GM21515 (cell line): ENCODE measurements at regions not wholly inside any gene's neighbourhood (a gene's known extent, or its start where the extent isn't known, plus 50 kb on each side); places are given as distances from the start of the nearest gene placed in this dataset.
"Not testable (repeated sequence)": the region's sequence is repeated elsewhere in the genome, so short reads cannot be mapped to it uniquely, and the experiment has no call there.

ENCODE experiments used
- ATAC-seq: cut with Tn5 transposase; IDR thresholded peaks from one replicate; pipeline ENCODE4 v1.9.1; 2021; ENCODE audit not compliant: unreplicated experiment

DNA sequence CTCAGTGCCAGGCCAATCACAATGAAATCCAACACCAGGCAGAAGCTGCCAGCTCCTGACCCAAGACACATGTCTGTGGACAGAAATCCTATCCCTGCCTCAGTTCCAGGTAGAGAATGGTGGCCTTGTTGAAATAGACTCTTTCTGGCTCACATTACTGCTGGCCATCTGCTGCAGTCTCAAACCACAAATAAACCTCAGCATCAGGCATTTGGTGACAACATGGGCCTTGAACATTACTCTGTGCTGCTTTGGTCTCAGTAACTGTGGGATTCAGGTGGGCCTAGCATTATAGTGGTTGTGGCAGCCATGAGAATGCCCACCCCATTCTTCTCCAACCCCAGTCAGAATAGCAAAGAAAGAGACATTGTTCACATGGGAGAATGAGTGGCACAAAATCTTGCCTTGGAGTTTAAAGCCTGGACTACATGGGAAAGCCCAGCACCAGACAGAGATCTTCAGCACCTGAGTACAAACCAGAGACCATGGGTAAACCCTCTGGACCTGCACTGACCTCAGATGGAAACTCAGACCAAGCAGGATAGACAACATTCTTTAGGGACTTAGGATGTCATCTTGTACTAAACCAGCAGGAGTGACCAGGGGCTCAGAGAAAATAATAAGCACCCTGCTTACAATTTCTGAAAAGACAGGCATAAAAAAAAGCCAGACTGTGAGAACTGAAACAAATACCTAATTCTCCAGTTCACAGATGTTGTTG lies 50.4 kb upstream of the TRAM1L1 start:
- no peak for ATAC-seq

- no peak for ATAC-seq
Measured at GRCh38 chr4:117137145-117137544, 51.8 kb upstream of the TRAM1L1 start.

DNA sequence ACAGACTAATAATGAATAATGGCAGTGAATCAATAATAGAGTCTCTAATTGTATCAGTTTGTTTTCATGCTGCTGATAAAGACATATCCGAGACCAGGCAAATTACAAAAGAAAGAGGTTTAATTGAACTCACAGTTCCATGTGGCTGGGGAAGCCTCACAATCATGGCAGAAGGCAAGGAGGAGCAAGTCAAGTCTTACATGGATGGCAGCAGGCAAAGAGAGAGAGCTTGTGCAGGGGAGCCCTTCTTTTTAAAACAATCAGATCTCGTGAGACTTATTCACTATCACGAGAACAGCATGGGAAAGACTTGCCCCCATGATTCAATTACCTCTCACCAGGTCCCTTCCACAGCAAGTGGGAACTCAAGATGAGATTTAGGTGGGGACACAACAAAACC lies 53.4 kb upstream of the TRAM1L1 start:
- ATAC-seq: not testable (repeated sequence)

GRCh38 chr4:117154251-117154650 lies 68.9 kb upstream of the TRAM1L1 start:
- no peak for ATAC-seq

DNA sequence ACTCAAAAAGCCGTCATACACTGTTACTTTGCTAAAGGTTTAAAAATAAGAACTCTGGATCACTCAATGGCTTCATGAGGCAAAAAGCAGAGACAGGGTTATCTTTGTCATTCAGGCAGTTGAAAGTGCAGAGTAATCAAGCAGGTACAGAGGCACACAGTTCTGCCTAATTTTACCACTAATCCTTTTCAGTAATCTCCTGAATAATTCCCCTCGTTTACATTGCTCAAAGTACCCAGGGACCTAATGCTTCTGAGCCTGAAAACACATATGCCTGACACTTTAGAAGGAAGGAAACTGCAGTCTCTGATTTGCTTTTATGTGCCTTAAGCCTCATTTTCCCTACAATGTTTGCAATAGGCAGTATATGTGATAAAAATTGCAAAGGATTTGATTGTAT lies 71.4 kb upstream of the TRAM1L1 start:
- ATAC-seq: no peak

DNA sequence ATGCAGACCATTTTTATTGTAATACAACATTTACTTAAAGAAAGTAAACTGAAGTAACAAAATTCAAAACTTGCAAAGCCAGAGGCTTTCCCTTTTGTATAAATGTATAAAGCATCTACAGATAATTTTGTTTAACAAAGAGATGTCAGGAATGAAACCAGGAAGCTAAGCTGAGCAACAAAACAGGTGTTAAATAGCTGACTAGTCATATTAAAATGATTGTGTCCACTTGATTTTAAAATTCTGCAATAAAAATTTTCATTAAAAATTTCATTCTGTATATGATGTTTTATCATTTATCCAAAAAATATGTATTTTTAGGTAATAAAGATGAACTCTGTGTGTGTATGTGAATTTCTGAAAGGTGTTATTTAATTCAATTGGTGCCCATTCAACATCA lies 72.0 kb upstream of the TRAM1L1 start:
- no peak for ATAC-seq

DNA sequence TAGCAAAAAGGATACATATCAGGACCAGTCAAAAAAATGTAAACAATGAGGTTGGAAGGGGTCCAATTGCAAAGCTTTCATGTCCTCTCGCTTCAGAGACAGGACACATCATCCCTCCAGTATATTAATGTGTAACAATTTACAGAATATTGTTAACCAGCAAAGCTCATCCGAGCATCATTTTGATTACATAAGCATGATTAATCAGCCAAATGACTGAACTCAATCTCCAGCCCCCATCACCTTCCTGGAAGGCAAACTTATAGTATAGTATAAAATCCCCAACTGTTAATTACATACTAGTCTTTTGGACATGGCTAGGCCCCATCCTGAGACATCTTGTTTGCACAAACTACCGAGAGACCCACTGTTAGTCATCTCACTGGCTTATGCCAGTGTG lies 77.6 kb upstream of the TRAM1L1 start:
- no peak for ATAC-seq

- ATAC-seq: no peak
Measured at GRCh38 chr4:117164338-117164737, 79.0 kb upstream of the TRAM1L1 start.

- ATAC-seq: not testable (repeated sequence)
Measured at GRCh38 chr4:117175369-117175768, 90.0 kb upstream of the TRAM1L1 start.

DNA sequence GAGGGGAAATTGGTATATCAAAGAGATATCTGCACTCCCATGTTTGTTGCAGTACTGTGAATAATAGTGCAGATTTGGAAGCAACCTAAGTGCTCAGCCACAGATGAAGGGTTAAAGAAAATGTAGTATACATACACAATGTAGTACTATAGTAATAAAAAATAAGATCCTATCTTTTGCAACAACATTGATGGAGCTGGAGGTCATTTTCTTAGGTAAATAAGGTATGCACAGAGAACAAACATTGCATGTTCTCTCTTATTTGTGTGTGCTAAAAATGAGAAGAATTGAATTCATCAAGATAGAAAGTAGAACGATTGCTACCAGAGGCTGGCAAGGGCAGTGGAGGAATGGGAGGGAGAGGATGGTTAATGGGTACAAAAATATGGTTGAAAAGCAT lies 117.9 kb upstream of the TRAM1L1 start:
- no peak for ATAC-seq

DNA sequence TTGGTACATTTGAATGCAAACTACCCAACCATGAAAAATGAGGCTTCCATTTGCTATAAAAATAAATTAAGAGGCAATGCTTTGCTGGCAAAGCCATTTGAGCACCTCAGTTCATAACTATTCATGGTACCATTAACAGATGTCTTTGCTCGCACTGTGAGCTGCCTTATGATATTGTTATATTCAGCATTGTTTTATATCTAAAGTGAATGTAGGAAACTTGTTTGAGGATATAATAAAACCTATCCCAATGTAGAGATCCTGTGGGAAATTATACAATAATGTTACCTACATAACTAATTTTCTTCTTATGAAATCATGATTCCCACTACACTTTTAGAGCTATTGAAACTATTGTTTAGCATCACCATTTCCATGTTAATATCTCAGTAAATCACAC lies 125.2 kb upstream of the TRAM1L1 start:
- no peak for ATAC-seq

DNA sequence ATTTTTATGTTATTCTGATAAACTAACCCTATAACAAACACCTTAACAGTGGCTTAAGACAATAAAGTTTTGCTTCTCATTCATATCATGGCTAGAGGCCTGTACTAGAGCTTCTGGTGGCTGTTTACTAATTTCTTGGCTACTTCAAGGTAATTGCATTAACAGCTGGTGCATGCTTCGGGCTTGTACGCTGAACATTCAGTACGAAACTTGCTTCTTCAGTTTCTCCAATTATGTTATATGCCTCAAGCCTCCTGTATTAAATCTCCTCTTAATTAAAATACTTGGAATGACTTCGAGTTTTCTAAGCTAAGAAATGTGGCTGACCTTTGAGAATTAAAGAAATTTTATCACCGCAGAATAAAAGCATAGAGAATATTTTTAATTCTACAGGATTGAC lies 138.9 kb upstream of the TRAM1L1 start:
- ATAC-seq: no peak

GRCh38 chr4:117225471-117225870 lies 140.1 kb upstream of the TRAM1L1 start:
- no peak for ATAC-seq

GRCh38 chr4:117227925-117228324 lies 142.5 kb upstream of the TRAM1L1 start:
- ATAC-seq: no peak

GRCh38 chr4:117239434-117239833 lies 154.1 kb upstream of the TRAM1L1 start:
- no peak for ATAC-seq

DNA sequence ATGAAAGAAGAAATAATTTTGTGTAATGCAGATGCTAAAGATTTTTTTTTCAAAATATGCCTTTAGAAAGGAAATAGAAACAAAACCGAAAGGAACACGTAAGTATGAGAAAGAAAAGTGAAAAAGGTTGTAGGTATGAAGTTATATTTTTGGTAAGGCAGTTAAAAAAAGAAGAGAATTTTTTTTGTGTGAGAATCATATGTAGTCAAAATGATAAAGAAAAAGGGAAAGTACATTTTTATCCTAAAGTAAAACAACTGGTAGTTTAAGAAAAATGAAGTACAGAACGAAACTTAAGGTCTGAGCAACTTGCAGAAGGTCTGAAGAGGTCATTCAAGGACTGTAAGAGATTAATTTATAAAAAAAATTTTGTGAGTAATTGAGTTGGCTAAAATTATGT lies 164.0 kb upstream of the TRAM1L1 start:
- ATAC-seq: peak; percentile 95

DNA sequence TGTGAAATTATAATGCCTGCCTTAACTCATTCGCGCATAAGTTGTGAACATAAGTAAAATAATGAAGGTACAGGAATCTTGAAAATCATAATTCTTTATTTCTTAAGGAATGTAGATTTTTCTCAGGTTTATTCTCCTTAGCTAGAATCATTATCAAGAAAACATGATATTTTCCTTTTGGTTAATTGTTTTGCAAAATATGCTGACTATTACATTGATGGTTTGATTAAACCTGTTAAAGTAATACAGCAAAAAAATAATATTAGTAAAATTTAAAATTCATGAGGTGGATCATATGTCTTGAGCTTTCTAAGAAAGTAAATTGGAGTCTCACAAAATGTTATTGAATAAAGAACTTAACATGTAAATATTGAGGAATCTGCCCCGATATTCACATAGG lies 178.7 kb upstream of the TRAM1L1 start:
- no peak for ATAC-seq

DNA sequence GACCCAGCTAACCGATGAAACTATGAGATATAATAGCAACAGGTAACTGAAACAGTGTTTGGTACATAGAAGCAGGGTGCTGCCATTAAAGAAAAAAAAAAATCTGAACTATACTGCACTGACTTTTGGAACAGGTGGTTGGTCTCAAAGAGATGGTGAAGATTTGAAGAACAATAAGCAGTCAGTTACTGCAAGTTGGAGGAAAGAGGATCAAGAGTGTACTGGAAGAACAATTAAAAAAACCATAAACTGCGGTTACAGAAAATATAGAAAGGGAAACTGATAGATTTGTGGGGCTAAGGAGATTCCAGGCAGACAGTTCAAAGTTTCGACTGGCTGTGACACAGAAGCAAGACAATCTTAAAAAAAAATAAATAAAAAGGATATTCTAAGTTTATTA lies 181.9 kb upstream of the TRAM1L1 start:
- ATAC-seq: no peak

DNA sequence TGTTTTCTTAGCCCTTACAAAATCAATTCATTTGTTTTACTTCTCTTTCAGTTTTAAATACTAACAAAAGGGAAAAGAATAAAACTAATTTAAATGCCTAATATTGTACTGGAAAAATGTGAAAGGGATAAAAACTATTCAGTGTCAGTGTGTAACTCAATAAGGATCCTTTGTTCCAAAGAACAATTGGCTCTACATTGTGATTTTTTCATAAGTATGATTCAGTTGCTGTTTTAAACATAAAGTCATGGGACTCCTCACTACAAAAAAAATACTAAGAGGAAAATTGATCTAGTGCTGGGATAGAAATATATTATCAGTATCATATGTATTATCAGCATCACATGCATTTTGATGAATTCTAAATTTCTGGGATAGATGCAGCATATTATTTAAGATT lies 199.4 kb upstream of the TRAM1L1 start:
- ATAC-seq: no peak

- ATAC-seq: no peak
Measured at GRCh38 chr4:117293784-117294183, 208.4 kb upstream of the TRAM1L1 start.

DNA sequence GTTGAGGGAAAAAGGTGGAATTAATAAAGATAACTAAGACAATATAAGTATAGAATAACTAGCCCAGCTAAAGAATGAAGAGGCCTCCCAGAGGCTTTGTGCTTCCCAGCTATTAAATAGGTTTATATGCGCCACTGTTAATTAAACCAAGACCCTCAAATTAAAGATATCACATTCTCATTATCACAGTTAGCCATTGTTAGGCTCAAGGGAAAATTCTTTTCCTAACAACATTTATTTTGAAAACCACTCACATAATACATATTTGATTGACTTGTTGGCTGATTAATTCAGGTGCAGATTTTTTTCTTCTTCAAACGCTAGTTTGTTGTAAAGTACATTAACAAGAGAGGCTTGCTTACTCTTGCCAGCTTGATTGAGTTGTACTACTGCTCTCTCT lies 216.8 kb upstream of the TRAM1L1 start:
- no peak for ATAC-seq

GRCh38 chr4:117311215-117311614 lies 225.8 kb upstream of the TRAM1L1 start:
- ATAC-seq: no peak

DNA sequence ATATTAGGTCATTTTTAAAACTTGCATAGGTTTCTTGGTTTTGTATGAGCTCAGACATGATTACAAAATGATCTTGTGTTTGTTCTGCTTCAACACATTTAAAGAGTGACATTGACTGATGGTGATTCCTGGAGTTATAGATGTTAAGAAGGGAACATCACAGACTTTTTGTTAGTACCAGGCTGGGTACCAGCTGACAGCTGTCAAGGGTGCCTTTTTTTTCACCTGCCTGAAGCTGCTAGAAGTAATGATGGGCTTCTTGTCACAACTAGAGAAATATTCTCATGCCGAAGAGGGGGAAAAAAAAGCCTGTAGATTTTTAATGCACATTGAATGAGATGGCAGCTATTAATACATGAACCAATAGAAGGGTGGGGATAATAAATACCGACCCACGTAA lies 226.6 kb upstream of the TRAM1L1 start:
- no peak for ATAC-seq
